CD4-positive, alpha-beta T cell (primary cell): ENCODE measurements at regions not wholly inside any gene's neighbourhood (a gene's known extent, or its start where the extent isn't known, plus 50 kb on each side); places are given as distances from the start of the nearest gene placed in this dataset.

Experiments used
- ATAC-seq: fragments of 200-7000 bp; cut with Tn5 transposase; one replicate; pipeline ENCODE4 v1.10.0; 2022; ENCODE audit warnings: mild to moderate bottlenecking; ENCODE audit not compliant: poor library complexity
- CTCF ChIA-PET: fragments of 350-600 bp; sonication (Branson Sonifier 250); formaldehyde crosslinking; loops from one replicate; lab custom pipeline; 2021; ENCODE audit warnings: antibody characterized with exemption, inconsistent platforms; lab: Charles Lee
- POLR2A ChIA-PET: fragments of 350-600 bp; sonication (Branson Sonifier 250); formaldehyde crosslinking; loops from one replicate; lab custom pipeline; 2021; ENCODE audit warnings: antibody characterized with exemption, inconsistent platforms; lab: Charles Lee
- DNase-seq, 14 experiments: peaks; one replicate each; pipeline ENCODE4 v3.0.0-alpha.2; 2013 to 2020; ENCODE audit warnings: mixed read lengths in 2 of 14
- H3K27ac ChIP-seq, 2 donors: one replicate each; pipeline versions ENCODE4 v1.5.1 to v1.7.0; 2013; ENCODE audit warnings: low read length in 2 of 2, low read depth in 1 of 2, mild to moderate bottlenecking in 1 of 2
- H3K27me3 ChIP-seq, 2 experiments: 1 replicate in 1 of 2; 2 replicates in 1 of 2; pipeline versions ENCODE4 v1.6.1 to v1.7.0; 2013; ENCODE audit warnings: low read length in 2 of 2, control low read depth in 1 of 2, mild to moderate bottlenecking in 1 of 2, moderate library complexity in 1 of 2; ENCODE audit not compliant: insufficient read depth in 2 of 2, control insufficient read depth in 1 of 2
- H3K36me3 ChIP-seq: one replicate; pipeline ENCODE4 v1.6.1; 2013; ENCODE audit warnings: low read length, control low read depth; ENCODE audit not compliant: insufficient read depth
- H3K4me1 ChIP-seq: one replicate; pipeline ENCODE4 v1.6.1; 2013; ENCODE audit warnings: low read length, control low read depth; ENCODE audit not compliant: insufficient read depth
- H3K4me3 ChIP-seq: one replicate; pipeline ENCODE4 v1.5.1; 2013; ENCODE audit warnings: mild to moderate bottlenecking, low read length, moderate library complexity
- H3K9me3 ChIP-seq, 2 experiments: 1 replicate in 1 of 2; 2 replicates in 1 of 2; pipeline versions ENCODE4 v1.6.1 to v1.7.0; 2013; ENCODE audit warnings: low read length in 2 of 2, mild to moderate bottlenecking in 2 of 2, control low read depth in 1 of 2, moderate library complexity in 1 of 2; ENCODE audit not compliant: control insufficient read depth in 1 of 2, insufficient read depth in 1 of 2
- H3K27ac Mint-ChIP-seq: one replicate; pipeline ENCODE4 v1.8.0; 2020; ENCODE audit warnings: mixed read lengths
- H3K27me3 Mint-ChIP-seq: one replicate; pipeline ENCODE4 v1.8.0; 2021; ENCODE audit warnings: mixed read lengths
- H3K36me3 Mint-ChIP-seq: one replicate; pipeline ENCODE4 v1.8.0; 2021; ENCODE audit warnings: low read depth, mixed read lengths
- H3K4me1 Mint-ChIP-seq: one replicate; pipeline ENCODE4 v1.8.0; 2021; ENCODE audit warnings: low read depth, mixed read lengths
- H3K4me3 Mint-ChIP-seq: one replicate; pipeline ENCODE4 v1.8.0; 2020; ENCODE audit warnings: mild to moderate bottlenecking, mixed read lengths
- H3K9me3 Mint-ChIP-seq: one replicate; pipeline ENCODE4 v1.8.0; 2020; ENCODE audit warnings: mixed read lengths
- intact Hi-C, 2 experiments: fragments of 100-400 bp; cut with DNase I in 1 of 2; cut with micrococcal nuclease in 1 of 2; formaldehyde crosslinking; loops; one replicate each; pipeline versions ENCODE4 v1.15.1 to v1.9.0; 2023 to 2025; cut with DNase I, micrococcal nuclease
- TF ChIP-seq, protein P1 (sequence below): fragments of 200-600 bp; IDR thresholded peaks from one replicate; pipeline ENCODE4 v1.8.0; 2022; ENCODE audit warnings: antibody characterized with exemption, mild to moderate bottlenecking

DNA sequence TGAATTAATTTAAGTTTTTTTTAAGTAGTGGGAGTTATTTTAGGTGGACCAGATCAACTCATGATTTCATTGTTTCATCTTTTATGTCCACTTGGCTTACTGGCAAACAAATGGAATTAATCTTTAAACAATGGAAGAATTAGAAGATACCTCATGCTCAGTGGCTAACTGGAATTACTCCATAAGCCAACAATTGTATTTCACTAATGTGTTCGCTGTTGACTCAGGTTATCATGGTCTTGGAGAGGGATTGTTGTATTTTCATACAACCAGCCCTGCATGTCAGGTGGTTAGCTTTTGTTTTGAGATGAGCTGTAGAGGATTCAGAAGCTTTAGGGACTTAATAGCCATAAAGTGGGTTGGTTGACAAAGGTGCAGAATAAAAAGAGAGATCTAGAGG, 57.2 kb upstream of the HMCN1 start:
- Histone ChIP-seq H3K36me3 (no peaks in the 10 kb centered on the region), H3K27ac (no peak overlapping the region), H3K4me3 (no peak overlapping the region), H3K9me3 (no peaks in the 10 kb centered on the region), H3K27me3 (no peaks in the 10 kb centered on the region), H3K4me1 (peaks cover 18% of the 10 kb centered on the region)
- DNase-seq (no peak), ATAC-seq (no peak)
- Mint-ChIP-seq H3K36me3 (no peaks in the 10 kb centered on the region), H3K27ac (no peak overlapping the region), H3K9me3 (no peaks in the 10 kb centered on the region), H3K27me3 (no peaks in the 10 kb centered on the region), H3K4me1 (peaks cover 64% of the 10 kb centered on the region), H3K4me3 (no peak overlapping the region)
- POLR2A ChIA-PET = interaction anchor here (0.7 kb wide), 1 partner anchor 81 kb away, joined by 3 read pairs; no protein-coding TSS in a partner anchor
- intact Hi-C loops = loop anchor here (5.0 to 10.0 kb wide), 2 partner anchors 182 to 515 kb away; no protein-coding TSS in a partner anchor
- CTCF ChIA-PET = no interaction called here
- TF ChIP-seq, protein P1, sequence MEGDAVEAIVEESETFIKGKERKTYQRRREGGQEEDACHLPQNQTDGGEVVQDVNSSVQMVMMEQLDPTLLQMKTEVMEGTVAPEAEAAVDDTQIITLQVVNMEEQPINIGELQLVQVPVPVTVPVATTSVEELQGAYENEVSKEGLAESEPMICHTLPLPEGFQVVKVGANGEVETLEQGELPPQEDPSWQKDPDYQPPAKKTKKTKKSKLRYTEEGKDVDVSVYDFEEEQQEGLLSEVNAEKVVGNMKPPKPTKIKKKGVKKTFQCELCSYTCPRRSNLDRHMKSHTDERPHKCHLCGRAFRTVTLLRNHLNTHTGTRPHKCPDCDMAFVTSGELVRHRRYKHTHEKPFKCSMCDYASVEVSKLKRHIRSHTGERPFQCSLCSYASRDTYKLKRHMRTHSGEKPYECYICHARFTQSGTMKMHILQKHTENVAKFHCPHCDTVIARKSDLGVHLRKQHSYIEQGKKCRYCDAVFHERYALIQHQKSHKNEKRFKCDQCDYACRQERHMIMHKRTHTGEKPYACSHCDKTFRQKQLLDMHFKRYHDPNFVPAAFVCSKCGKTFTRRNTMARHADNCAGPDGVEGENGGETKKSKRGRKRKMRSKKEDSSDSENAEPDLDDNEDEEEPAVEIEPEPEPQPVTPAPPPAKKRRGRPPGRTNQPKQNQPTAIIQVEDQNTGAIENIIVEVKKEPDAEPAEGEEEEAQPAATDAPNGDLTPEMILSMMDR = no peak

DNA sequence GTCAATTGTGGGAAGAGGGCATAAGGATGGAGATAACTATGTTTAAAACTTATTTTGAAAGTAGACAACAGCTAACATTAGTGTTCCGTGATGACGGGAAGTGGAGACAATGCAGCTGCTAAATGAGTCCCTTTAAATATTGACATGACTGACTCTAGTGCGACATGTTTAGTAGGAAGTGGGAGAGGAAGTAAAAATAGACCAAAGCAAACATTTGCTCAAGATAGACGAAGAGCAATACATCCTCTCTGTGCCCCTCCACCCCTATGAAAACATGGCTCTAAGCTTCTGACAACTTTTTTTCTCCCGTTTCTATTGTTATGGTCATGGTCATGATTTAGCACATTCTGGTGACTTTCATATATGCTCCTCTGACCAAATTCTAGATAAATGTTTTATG, 60.0 kb upstream of the HMCN1 start:
- Histone ChIP-seq H3K9me3 (no peaks in the 10 kb centered on the region), H3K27ac (no peak overlapping the region), H3K27me3 (no peaks in the 10 kb centered on the region), H3K4me1 (peaks cover 14% of the 10 kb centered on the region), H3K4me3 (no peak overlapping the region), H3K36me3 (no peaks in the 10 kb centered on the region)
- Mint-ChIP-seq H3K36me3 (no peaks in the 10 kb centered on the region), H3K27me3 (no peaks in the 10 kb centered on the region), H3K9me3 (no peaks in the 10 kb centered on the region), H3K4me1 (peaks cover 64% of the 10 kb centered on the region), H3K27ac (peak overlapping the region; percentile 59), H3K4me3 (peak overlapping the region; percentile 55)
- TF ChIP-seq, protein P1 = no peak
- ATAC-seq (peak; percentile 85), DNase-seq (peak in 4 of 14 experiments; percentile 24 to 75 (median 40))
- intact Hi-C loops = loop anchor here (5.0 to 10.0 kb wide), 4 partner anchors 107 to 517 kb away; partner anchors contain the start of genes IVNS1ABP (in 1 of the 2), SWT1 (in 1 of the 2) and TRMT1L (in 1 of the 2)
- ChIA-PET CTCF (interaction anchor here (1.1 kb wide), 1 partner anchor 357 kb away, joined by 6 read pairs; the partner anchor contains the start of gene IVNS1ABP), POLR2A (interaction anchor here (0.6 to 3.0 kb wide), 11 partner anchors 26 to 919 kb away, joined by 3 to 34 read pairs (median 3); partner anchors contain the start of genes EDEM3, IVNS1ABP, SWT1 and TRMT1L)

DNA sequence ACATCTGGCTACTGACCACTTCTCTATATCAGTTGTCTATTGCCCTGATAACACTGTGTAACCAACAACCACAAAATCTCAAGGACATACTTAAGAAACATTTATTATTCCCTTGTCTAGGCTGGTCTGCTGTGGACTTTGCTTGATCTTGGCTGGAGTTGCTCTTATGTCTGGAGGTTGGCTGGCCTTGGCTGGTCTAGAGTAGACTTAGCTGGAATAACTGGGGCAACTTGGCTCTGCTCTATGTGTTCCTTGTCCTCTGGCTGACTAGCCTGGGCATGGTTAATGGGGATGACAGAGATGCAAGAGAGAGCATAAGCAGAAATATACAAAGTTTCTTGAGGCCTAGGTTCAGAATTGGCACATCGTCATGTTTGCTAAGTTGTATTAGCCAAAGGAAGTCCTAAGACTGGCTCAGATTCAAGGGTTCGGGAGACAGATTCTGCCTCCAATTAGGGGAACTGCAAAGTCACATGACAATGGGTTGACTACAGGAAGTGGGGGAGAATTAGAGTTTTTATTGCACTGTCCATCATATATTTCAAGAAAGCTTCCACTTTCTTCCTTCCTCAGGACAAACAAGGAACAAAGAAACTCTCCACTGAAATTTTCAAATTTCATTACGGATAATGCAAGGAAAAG, 61.4 kb upstream of the HMCN1 start:
- no peaks in the 10 kb centered on the region for H3K36me3 ChIP-seq
- Mint-ChIP-seq H3K36me3 (no peaks in the 10 kb centered on the region), H3K4me1 (peaks cover 60% of the 10 kb centered on the region), H3K4me3 (no peak overlapping the region), H3K9me3 (no peaks in the 10 kb centered on the region), H3K27me3 (no peaks in the 10 kb centered on the region), H3K27ac (peak overlapping the region; percentile 27)
- ChIA-PET CTCF (interaction anchor here (1.1 to 4.4 kb wide), 2 partner anchors 8 to 355 kb away, joined by 6 to 31 read pairs; partner anchors contain the start of gene IVNS1ABP), POLR2A (interaction anchor here (1.4 to 3.0 kb wide), 2 partner anchors 25 to 356 kb away, joined by 3 to 34 read pairs; partner anchors contain the start of gene IVNS1ABP)
- intact Hi-C loops = loop anchor here (5.0 to 10.0 kb wide), 4 partner anchors 106 to 516 kb away; partner anchors contain the start of genes IVNS1ABP (in 1 of the 2), SWT1 (in 1 of the 2) and TRMT1L (in 1 of the 2)
- H3K4me1 ChIP-seq = peaks cover 14% of the 10 kb centered on the region
- ATAC-seq = no peak
- DNase-seq = no peak
- H3K9me3 ChIP-seq = no peaks in the 10 kb centered on the region
- no peak overlapping the region for H3K27ac ChIP-seq
- no peaks in the 10 kb centered on the region for H3K27me3 ChIP-seq
- H3K4me3 ChIP-seq = no peak overlapping the region
- TF ChIP-seq, protein P1 = no peak
